GM23248 (cell line): ENCODE measurements at regions not wholly inside any gene's neighbourhood (a gene's known extent, or its start where the extent isn't known, plus 50 kb on each side); places are given as distances from the start of the nearest gene placed in this dataset.

Experiments
- DNase-seq: peaks from one replicate; pipeline ENCODE4 v3.0.0-alpha.2; 2015
- H2AFZ ChIP-seq: fragments of 200-600 bp; sonication (generic); 2 replicates; pipeline ENCODE4 v1.6.1; 2016; ENCODE audit warnings: antibody characterized with exemption
- H3F3A ChIP-seq: fragments of 200-600 bp; sonication (generic); 2 replicates; pipeline ENCODE4 v1.6.1; 2016; ENCODE audit warnings: mild to moderate bottlenecking, antibody characterized with exemption, mixed run types; ENCODE audit not compliant: insufficient read depth
- H3K27ac ChIP-seq: fragments of 200-600 bp; sonication (generic); 2 replicates; pipeline ENCODE4 v1.5.1; 2016; ENCODE audit warnings: mild to moderate bottlenecking
- H3K27me3 ChIP-seq: fragments of 200-600 bp; sonication (generic); replicated peaks from 2 replicates; pipeline ENCODE4 v1.6.1; 2016; ENCODE audit warnings: mild to moderate bottlenecking; ENCODE audit not compliant: insufficient read depth
- H3K36me3 ChIP-seq: fragments of 200-600 bp; sonication (generic); 2 replicates; pipeline ENCODE4 v1.6.1; 2016; ENCODE audit warnings: low read depth, mild to moderate bottlenecking
- H3K4me1 ChIP-seq: fragments of 200-600 bp; sonication (generic); 2 replicates; pipeline ENCODE4 v1.6.1; 2016; ENCODE audit warnings: mild to moderate bottlenecking; ENCODE audit not compliant: insufficient read depth
- H3K4me2 ChIP-seq: fragments of 200-600 bp; sonication (generic); one replicate; pipeline ENCODE4 v1.6.1; 2016; ENCODE audit warnings: mild to moderate bottlenecking; ENCODE audit not compliant: unreplicated experiment
- H3K4me3 ChIP-seq: fragments of 200-600 bp; sonication (generic); 2 replicates; pipeline ENCODE4 v1.5.1; 2016; ENCODE audit warnings: mild to moderate bottlenecking
- H3K79me2 ChIP-seq: fragments of 200-600 bp; sonication (generic); 2 replicates; pipeline ENCODE4 v1.6.1; 2016; ENCODE audit warnings: mild to moderate bottlenecking; ENCODE audit not compliant: insufficient read depth
- H3K9ac ChIP-seq: fragments of 200-600 bp; sonication (generic); 2 replicates; pipeline ENCODE4 v1.6.1; 2016; ENCODE audit warnings: mild to moderate bottlenecking
- H3K9me2 ChIP-seq: fragments of 200-600 bp; sonication (generic); 2 replicates; pipeline ENCODE4 v1.6.1; 2016; ENCODE audit warnings: mixed run types, mild to moderate bottlenecking, moderate library complexity; ENCODE audit not compliant: insufficient read depth
- H3K9me3 ChIP-seq: fragments of 200-600 bp; sonication (generic); one replicate; pipeline ENCODE4 v1.6.1; 2017; ENCODE audit warnings: low read depth
- H4K20me1 ChIP-seq: fragments of 200-600 bp; sonication (generic); 2 replicates; pipeline ENCODE4 v1.6.0; 2016; ENCODE audit not compliant: insufficient read depth
- EZH2 ChIP-seq: fragments of 200-600 bp; sonication (generic); IDR thresholded peaks from 2 replicates; pipeline ENCODE4 v1.6.1; 2018; ENCODE audit warnings: antibody characterized with exemption, mild to moderate bottlenecking; ENCODE audit not compliant: insufficient read depth, poor library complexity, severe bottlenecking
- EZH2phosphoT487 ChIP-seq: fragments of 200-600 bp; sonication (generic); IDR thresholded peaks from 2 replicates; pipeline ENCODE4 v1.6.1; 2018; ENCODE audit warnings: antibody characterized with exemption, moderate library complexity, mild to moderate bottlenecking, low read depth; ENCODE audit not compliant: insufficient read depth
- WGBS, 2 experiments: methylation state at CpG; one replicate each; pipeline ENCODE4 v1.1.6; 2015 to 2017; ENCODE audit warnings: low lambda C conversion rate in 2 of 2, low coverage in 1 of 2; ENCODE audit errors: missing lambda C conversion rate in 2 of 2; 5-methylcytosine and 5-hydroxymethylcytosine counted together
- in situ Hi-C: fragments of 300-500 bp; cut with MboI; formaldehyde crosslinking; loops from 2 replicates; pipeline ENCODE4 v1.15.0; 2020

GRCh38 chr2:234633581-234634230 lies 136.8 kb upstream of the ARL4C start:
- Histone ChIP-seq H3K4me3 (no peak overlapping the region), H3K9me2 (no peaks in the 10 kb centered on the region), H3K27me3 (no peaks in the 10 kb centered on the region), H3K4me1 (no peaks in the 10 kb centered on the region), H3F3A (no peaks in the 10 kb centered on the region), H3K79me2 (no peaks in the 10 kb centered on the region), H3K9ac (no peak overlapping the region), H2AFZ (no peak overlapping the region), H3K27ac (no peak overlapping the region), H4K20me1 (no peaks in the 10 kb centered on the region), H3K9me3 (no peaks in the 10 kb centered on the region), H3K4me2 (no peak overlapping the region), H3K36me3 (no peaks in the 10 kb centered on the region)
- DNase-seq: no peak
- in situ Hi-C loops: no loop called here
- WGBS, 2 experiments: 90 to 96% methylated on average over 9 of the region's 9 CpGs
- no peak for TF ChIP-seq EZH2phosphoT487
- no peak for TF ChIP-seq EZH2

GRCh38 chr2:234632527-234633391 lies 135.9 kb upstream of the ARL4C start:
- no peak overlapping the region for H3K9ac ChIP-seq
- H3K36me3 ChIP-seq: no peaks in the 10 kb centered on the region
- H3K9me2 ChIP-seq: no peaks in the 10 kb centered on the region
- H3K79me2 ChIP-seq: no peaks in the 10 kb centered on the region
- H3K4me3 ChIP-seq: no peak overlapping the region
- peak; percentile 7 for DNase-seq
- H3K9me3 ChIP-seq: no peaks in the 10 kb centered on the region
- H2AFZ ChIP-seq: no peak overlapping the region
- no peaks in the 10 kb centered on the region for H3K27me3 ChIP-seq
- H3K27ac ChIP-seq: no peak overlapping the region
- H4K20me1 ChIP-seq: no peaks in the 10 kb centered on the region
- in situ Hi-C loops: no loop called here
- WGBS, 2 experiments: 65 to 67% methylated on average over 12 of the region's 12 CpGs
- no peaks in the 10 kb centered on the region for H3K4me1 ChIP-seq
- H3K4me2 ChIP-seq: no peak overlapping the region
- H3F3A ChIP-seq: no peaks in the 10 kb centered on the region
- TF ChIP-seq EZH2 (no peak), EZH2phosphoT487 (no peak)

- H2AFZ ChIP-seq: no peak overlapping the region
- H3K9ac ChIP-seq: no peak overlapping the region
- in situ Hi-C loops: no loop called here
- H3K9me2 ChIP-seq: no peaks in the 10 kb centered on the region
- no peaks in the 10 kb centered on the region for H3F3A ChIP-seq
- no peak overlapping the region for H3K27ac ChIP-seq
- H3K79me2 ChIP-seq: no peaks in the 10 kb centered on the region
- no peak overlapping the region for H3K4me3 ChIP-seq
- H3K9me3 ChIP-seq: no peaks in the 10 kb centered on the region
- H3K36me3 ChIP-seq: no peaks in the 10 kb centered on the region
- no peak for DNase-seq
- H3K4me1 ChIP-seq: no peaks in the 10 kb centered on the region
- H3K27me3 ChIP-seq: no peaks in the 10 kb centered on the region
- no peak overlapping the region for H3K4me2 ChIP-seq
- H4K20me1 ChIP-seq: no peaks in the 10 kb centered on the region
- WGBS, 2 experiments: 81 to 83% methylated on average over 13 of the region's 13 CpGs
- TF ChIP-seq EZH2: no peak
- no peak for TF ChIP-seq EZH2phosphoT487
Observed at GRCh38 chr2:234631646-234632514, 135.0 kb upstream of the ARL4C start.

GRCh38 chr2:234630801-234631261 lies 133.9 kb upstream of the ARL4C start:
- 46 to 62% methylated on average over 6 of the region's 6 CpGs for WGBS, 2 experiments
- no peak overlapping the region for H3K4me2 ChIP-seq

More at GRCh38 chr2:234630801-234631261, 133.9 kb upstream of the ARL4C start:
- DNase-seq: peak; percentile 12
- H3K27ac ChIP-seq: no peak overlapping the region
- H3K27me3 ChIP-seq: no peaks in the 10 kb centered on the region
- H3K9me2 ChIP-seq: no peaks in the 10 kb centered on the region
- H3K4me3 ChIP-seq: no peak overlapping the region
- H3K79me2 ChIP-seq: no peaks in the 10 kb centered on the region
- H3F3A ChIP-seq: no peaks in the 10 kb centered on the region
- no peaks in the 10 kb centered on the region for H4K20me1 ChIP-seq
- no peaks in the 10 kb centered on the region for H3K4me1 ChIP-seq
- no peak overlapping the region for H3K9ac ChIP-seq
- no peak overlapping the region for H2AFZ ChIP-seq
- H3K9me3 ChIP-seq: no peaks in the 10 kb centered on the region
- in situ Hi-C loops: no loop called here
- TF ChIP-seq EZH2phosphoT487 (no peak), EZH2 (no peak)
- no peaks in the 10 kb centered on the region for H3K36me3 ChIP-seq
